ENCODE measurements at regions not wholly inside any gene's neighbourhood (a gene's known extent, or its start where the extent isn't known, plus 50 kb on each side); places are given as distances from the start of the nearest gene placed in this dataset.

DNA sequence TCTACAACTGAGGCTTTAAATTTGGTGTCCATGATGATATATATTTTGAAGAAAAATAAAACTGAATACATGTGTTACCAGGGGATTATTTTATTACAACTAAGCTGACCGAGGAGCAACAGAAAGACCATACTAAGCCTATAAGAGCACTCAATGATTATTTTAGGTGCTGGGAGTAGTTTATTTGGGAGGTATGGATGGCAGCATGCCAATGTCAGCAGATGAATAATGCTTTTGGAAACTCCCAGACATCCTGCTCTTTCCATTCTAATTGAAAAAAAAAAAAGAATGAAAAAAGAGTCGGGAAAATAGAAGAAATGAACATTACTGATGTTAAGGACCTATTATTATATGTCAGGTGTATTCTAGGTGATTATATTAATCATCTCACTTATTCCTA is 441.2 kb downstream of the BTG1 start:
- Histone ChIP-seq H3K9me3 (ENCODE audit: insufficient read depth, low read depth) (no peaks in the 10 kb centered on the region), H4K20me1 (ENCODE audit: insufficient read depth) (no peaks in the 10 kb centered on the region), H3K4me3 (no peak overlapping the region), H3K79me2 (ENCODE audit: low read depth) (no peaks in the 10 kb centered on the region), H3F3A (ENCODE audit: insufficient read depth, low read depth) (no peaks in the 10 kb centered on the region), H3K27ac (no peak overlapping the region), H3K27me3 (ENCODE audit: insufficient read depth, low read depth) (no peaks in the 10 kb centered on the region), H3K4me1 (replicated peaks; ENCODE audit: insufficient read depth) (no peaks in the 10 kb centered on the region), H3K36me3 (ENCODE audit: low read depth) (no peaks in the 10 kb centered on the region), H2AFZ (no peak overlapping the region), H3K4me2 (no peak overlapping the region), H3K9me2 (ENCODE audit: insufficient read depth) (no peaks in the 10 kb centered on the region)
- no TSS peak for BruUV-seq (replicated peaks)
- ChIA-PET POLR2A (ENCODE audit: unreplicated experiment) (no interaction called here), CTCF (no interaction called here)
- no peak for TF ChIP-seq EZH2 (IDR thresholded peaks at IDR 0.05; ENCODE audit: low read depth)
- TF ChIP-seq, protein P1, sequence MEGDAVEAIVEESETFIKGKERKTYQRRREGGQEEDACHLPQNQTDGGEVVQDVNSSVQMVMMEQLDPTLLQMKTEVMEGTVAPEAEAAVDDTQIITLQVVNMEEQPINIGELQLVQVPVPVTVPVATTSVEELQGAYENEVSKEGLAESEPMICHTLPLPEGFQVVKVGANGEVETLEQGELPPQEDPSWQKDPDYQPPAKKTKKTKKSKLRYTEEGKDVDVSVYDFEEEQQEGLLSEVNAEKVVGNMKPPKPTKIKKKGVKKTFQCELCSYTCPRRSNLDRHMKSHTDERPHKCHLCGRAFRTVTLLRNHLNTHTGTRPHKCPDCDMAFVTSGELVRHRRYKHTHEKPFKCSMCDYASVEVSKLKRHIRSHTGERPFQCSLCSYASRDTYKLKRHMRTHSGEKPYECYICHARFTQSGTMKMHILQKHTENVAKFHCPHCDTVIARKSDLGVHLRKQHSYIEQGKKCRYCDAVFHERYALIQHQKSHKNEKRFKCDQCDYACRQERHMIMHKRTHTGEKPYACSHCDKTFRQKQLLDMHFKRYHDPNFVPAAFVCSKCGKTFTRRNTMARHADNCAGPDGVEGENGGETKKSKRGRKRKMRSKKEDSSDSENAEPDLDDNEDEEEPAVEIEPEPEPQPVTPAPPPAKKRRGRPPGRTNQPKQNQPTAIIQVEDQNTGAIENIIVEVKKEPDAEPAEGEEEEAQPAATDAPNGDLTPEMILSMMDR (conservative IDR thresholded peaks at IDR 0.05): no peak
- intact Hi-C loops (cut with micrococcal nuclease; ENCODE audit: unreplicated experiment): no loop called here
- no peak for DNase-seq

DNA sequence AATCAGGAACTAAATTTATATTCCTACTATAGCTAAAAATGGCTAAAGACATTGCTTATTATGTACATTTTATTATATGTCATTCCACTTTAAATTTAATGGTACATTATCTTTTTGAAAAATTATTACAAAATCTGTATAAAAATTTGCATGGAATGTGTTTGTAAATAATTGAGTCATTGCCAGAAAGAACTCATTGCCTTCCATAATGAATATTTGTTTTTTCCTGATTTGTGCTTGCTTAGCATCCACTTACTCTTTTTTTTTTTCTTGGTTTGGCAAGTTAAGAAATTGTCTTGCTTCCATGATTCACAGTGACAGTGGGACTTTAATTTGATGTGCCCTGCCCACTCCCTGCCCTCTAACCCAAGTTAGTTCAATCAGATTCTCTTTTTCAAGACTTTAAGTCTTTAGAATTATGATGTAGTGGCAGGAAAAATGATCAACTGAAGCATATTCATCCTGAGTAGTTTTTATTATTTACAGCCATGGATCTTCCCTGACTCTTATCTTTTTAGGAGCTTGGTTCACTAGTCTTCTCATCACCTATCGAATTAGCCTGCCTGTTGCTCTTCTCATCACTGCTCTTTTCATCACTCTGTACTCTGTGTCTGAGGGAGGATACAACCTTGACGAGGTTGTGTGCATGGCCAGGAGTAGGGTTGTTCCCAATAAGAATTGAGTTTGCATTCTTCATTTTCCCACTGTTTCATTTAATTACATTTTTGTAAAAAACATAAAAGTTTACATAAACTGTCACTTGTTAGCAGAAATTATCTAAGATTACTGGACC is 442.0 kb downstream of the BTG1 start:
- Histone ChIP-seq H3K27me3 (ENCODE audit: insufficient read depth, low read depth) (no peaks in the 10 kb centered on the region), H3K4me3 (no peak overlapping the region), H3K79me2 (ENCODE audit: low read depth) (no peaks in the 10 kb centered on the region), H2AFZ (no peak overlapping the region), H3K36me3 (ENCODE audit: low read depth) (no peaks in the 10 kb centered on the region), H3K9me3 (ENCODE audit: insufficient read depth, low read depth) (no peaks in the 10 kb centered on the region), H3K4me1 (replicated peaks; ENCODE audit: insufficient read depth) (no peaks in the 10 kb centered on the region), H3K27ac (no peak overlapping the region), H3F3A (ENCODE audit: insufficient read depth, low read depth) (no peaks in the 10 kb centered on the region), H3K9me2 (ENCODE audit: insufficient read depth) (no peaks in the 10 kb centered on the region), H4K20me1 (ENCODE audit: insufficient read depth) (no peaks in the 10 kb centered on the region), H3K4me2 (no peak overlapping the region)
- TF ChIP-seq EZH2 (IDR thresholded peaks at IDR 0.05; ENCODE audit: low read depth): no peak
- TF ChIP-seq, protein P1 (conservative IDR thresholded peaks at IDR 0.05): no peak
- intact Hi-C loops (cut with micrococcal nuclease; ENCODE audit: unreplicated experiment): no loop called here
- CTCF ChIA-PET: no interaction called here
- no peak for DNase-seq
- POLR2A ChIA-PET (ENCODE audit: unreplicated experiment): no interaction called here
- BruUV-seq (replicated peaks): no TSS peak

DNA sequence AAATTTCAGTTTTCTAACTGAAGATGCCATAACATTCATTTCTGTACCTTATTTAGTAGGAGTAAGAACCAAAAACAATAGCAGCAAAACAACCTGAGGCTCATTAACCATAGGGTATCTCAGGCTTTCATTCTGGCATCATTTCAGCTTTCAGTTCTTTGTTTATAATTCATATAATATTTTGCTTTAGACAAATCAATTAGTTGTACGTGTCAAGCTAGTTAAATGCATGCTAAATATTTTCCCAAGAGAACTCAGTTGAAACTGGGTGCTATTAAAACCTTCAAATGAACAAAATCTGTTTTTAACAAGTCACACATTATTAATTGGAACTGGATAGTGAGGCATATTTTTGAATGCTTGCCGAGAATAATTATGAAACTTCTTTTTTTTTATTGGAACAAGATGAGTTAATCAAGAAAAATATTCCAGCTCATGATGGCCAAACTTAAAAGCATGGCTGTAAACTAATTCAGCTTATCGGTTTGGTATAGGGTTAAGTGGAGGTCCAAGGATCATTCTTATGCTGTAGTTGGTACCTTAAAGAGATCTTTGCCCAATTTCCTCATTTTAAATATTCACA is 442.7 kb downstream of the BTG1 start:
- POLR2A ChIA-PET (ENCODE audit: unreplicated experiment): interaction anchor here (0.7 kb wide), 1 partner anchor 357 kb away, joined by 3 read pairs; no protein-coding TSS in a partner anchor
- H4K20me1 ChIP-seq (ENCODE audit: insufficient read depth): no peaks in the 10 kb centered on the region
- no peak overlapping the region for H3K4me3 ChIP-seq
- H3K79me2 ChIP-seq (ENCODE audit: low read depth): no peaks in the 10 kb centered on the region
- no TSS peak for BruUV-seq (replicated peaks)
- CTCF ChIA-PET: no interaction called here
- H3K4me2 ChIP-seq: no peak overlapping the region
- intact Hi-C loops (cut with micrococcal nuclease; ENCODE audit: unreplicated experiment): no loop called here
- DNase-seq: no peak
- H3K27me3 ChIP-seq (ENCODE audit: insufficient read depth, low read depth): no peaks in the 10 kb centered on the region
- H3K9me3 ChIP-seq (ENCODE audit: insufficient read depth, low read depth): no peaks in the 10 kb centered on the region
- no peaks in the 10 kb centered on the region for H3K4me1 ChIP-seq (replicated peaks; ENCODE audit: insufficient read depth)
- H2AFZ ChIP-seq: no peak overlapping the region
- TF ChIP-seq, protein P1 (conservative IDR thresholded peaks at IDR 0.05): no peak
- no peak for TF ChIP-seq EZH2 (IDR thresholded peaks at IDR 0.05; ENCODE audit: low read depth)
- no peak overlapping the region for H3K27ac ChIP-seq
- H3K9me2 ChIP-seq (ENCODE audit: insufficient read depth): no peaks in the 10 kb centered on the region
- no peaks in the 10 kb centered on the region for H3F3A ChIP-seq (ENCODE audit: insufficient read depth, low read depth)
- no peaks in the 10 kb centered on the region for H3K36me3 ChIP-seq (ENCODE audit: low read depth)

Data from PC-9 (cell line).